GM18498 (cell line): ENCODE measurements at regions not wholly inside any gene's neighbourhood (a gene's known extent, or its start where the extent isn't known, plus 50 kb on each side); places are given as distances from the start of the nearest gene placed in this dataset.

ENCODE experiments used
- ATAC-seq: cut with Tn5 transposase; IDR thresholded peaks from one replicate; pipeline ENCODE4 v1.9.1; 2021; ENCODE audit warnings: mild to moderate bottlenecking, moderate library complexity; ENCODE audit not compliant: unreplicated experiment

GRCh38 chr2:126358122-126358521 is 297.8 kb upstream of the GYPC start:
- ATAC-seq, result no peak

DNA sequence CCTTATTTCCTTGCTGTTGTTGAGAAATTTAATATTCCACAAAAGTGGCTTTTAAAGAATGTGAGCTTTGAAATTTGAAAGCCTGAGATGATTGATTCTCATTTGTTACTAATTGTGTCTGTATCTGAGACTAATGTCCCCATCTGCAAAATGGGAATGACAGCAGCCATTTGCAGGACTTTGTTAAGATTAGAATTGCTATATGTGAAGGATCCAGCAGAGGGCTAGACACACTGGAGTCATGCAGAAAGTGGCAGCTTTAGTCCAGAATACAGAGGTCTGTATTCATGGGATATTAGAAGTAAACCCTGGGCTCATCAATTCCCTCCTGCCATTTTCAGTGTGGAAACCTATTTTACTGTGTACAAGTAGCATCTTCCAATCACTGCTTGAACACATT is 296.5 kb upstream of the GYPC start:
- peak; percentile 75 for ATAC-seq

DNA sequence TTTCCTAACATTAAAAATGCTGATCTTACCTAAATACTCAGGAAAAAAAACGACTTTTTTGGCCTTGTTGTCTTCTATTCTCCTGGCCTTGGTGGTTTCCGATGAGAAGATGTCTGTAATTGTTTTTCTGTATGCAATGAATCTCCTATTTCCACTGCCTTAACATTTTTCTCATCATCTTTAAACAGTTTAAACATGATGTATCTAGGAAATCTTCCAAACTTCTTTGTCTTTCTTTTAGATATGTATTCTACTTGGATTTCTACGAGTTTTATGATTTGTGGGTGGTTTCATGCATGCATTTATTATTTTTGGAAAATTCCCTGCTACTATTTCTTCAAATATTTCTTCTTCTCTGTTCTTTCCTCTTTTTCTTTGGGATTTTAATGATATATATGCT is 288.6 kb upstream of the GYPC start:
- no peak for ATAC-seq

DNA sequence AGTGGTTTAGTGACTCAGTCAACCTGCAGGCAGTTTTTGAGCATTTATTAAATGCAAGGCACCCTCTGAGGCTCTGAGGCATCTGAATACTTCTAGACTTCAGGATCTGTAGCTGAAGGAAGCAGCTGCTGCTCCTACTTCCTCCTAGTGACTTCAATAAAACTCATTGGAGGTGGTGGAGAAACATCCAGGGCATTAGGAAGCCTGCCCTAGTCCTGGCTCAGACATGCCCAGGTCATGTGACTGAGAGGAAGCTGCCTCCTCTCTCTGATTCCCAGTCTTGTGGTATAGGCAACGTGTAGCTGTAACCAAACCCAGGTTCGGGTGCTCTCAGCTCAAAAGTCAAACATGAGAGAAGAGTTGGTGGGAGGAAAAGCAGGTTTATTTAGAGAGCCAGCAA is 287.2 kb upstream of the GYPC start:
- ATAC-seq, result no peak

- ATAC-seq, result no peak
Measured at GRCh38 chr2:126370201-126370600, 285.8 kb upstream of the GYPC start.

GRCh38 chr2:126372406-126372805 is 283.6 kb upstream of the GYPC start:
- ATAC-seq, result no peak

DNA sequence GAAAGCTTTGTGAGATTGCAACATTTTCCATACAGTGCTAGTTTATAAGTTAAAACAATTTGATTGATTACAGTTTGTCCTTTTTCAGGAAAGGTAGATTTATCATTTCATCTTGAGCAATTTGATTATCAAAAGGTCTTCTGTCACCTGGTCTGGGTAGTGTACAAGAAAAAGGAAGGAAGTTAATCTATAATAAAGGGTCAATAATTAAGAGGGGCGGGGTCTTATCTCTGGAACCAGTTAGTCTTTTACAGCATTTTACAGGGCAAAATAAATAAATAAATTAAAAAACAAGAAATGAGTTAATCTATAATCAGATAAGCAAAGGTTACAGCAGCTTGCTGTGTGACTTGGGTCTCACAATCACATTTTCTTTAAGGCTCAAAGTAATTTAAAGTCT is 277.8 kb upstream of the GYPC start:
- ATAC-seq, result no peak

GRCh38 chr2:126381091-126381490 is 274.9 kb upstream of the GYPC start:
- no peak for ATAC-seq

DNA sequence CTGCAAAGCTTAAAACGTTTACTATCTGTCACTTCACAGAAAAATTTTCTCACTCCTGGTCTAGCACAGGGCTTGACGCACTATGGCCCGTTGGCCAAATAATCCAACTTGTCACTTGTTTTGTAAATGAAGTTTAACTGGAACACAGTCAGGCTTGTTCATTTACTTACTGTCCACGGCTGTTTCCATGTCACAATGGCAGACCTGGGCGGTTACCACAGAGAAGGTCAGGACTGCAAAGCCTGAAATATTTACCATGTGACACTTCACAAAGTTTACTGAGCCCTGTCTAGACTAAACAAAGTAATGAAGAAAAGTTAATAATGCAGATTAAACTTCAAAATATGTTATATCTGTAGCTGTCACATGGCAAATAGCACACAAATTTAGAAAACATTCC is 273.0 kb upstream of the GYPC start:
- ATAC-seq, result no peak

- ATAC-seq, result no peak
Measured at GRCh38 chr2:126383800-126384199, 272.2 kb upstream of the GYPC start.

DNA sequence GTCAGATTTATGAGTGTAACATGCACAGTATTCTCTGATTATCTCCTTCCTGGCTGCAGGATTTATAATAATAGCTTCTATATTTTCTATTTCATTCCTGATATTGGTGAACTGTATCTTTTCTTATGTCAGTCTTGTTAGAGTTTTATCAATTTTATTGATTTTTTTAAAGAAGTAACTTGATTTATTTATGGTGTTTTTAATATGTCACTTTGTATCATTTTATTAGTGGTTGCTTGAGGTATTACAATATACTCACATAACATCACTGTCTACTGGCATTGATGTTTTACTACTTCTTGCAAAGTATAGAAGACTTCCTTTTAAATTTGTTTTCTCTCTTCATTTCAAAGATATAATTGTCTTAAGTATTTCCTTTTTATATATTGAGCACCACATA is 270.5 kb upstream of the GYPC start:
- ATAC-seq, result no peak

GRCh38 chr2:126385983-126386382 is 270.0 kb upstream of the GYPC start:
- no peak for ATAC-seq

DNA sequence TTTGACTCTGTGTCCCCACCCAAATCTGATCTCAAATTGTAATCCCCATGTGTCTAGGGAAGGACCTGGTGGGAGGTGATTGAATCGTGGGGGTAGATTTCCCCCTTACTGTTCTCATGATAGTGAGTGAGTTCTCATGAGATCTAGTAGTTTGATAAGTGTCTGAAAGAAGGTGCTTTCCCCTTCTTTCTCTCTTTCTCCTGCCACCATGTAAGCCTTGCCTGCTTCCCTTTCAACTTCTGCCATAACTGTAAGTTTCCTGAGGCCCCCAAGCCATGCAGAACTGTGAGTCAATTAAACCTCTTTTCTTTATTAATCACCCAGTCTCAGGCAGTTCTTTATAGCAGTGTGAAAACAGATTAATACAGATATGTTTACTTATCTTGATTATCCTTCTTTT is 266.5 kb upstream of the GYPC start:
- ATAC-seq, result no peak

DNA sequence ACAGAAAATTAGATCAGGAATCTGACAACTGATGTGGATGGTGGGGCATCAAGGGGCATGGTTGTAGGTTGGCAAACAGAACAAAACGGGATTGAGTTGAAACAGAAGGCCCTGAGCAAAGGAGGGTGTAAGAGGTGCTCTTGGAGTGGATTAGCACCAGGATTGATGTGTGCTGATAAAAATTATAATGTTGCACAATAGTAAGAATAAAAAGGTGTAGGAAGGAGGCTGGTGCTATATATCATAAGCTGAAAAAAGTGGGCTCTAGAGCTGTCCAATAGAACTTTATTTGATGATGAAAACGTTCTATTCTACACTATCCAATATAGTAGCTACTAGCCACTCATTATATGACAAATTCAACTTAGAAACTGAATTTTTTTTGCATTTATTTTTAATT is 263.1 kb upstream of the GYPC start:
- ATAC-seq, result no peak

- no peak for ATAC-seq
Measured at GRCh38 chr2:126399001-126399400, 257.0 kb upstream of the GYPC start.

DNA sequence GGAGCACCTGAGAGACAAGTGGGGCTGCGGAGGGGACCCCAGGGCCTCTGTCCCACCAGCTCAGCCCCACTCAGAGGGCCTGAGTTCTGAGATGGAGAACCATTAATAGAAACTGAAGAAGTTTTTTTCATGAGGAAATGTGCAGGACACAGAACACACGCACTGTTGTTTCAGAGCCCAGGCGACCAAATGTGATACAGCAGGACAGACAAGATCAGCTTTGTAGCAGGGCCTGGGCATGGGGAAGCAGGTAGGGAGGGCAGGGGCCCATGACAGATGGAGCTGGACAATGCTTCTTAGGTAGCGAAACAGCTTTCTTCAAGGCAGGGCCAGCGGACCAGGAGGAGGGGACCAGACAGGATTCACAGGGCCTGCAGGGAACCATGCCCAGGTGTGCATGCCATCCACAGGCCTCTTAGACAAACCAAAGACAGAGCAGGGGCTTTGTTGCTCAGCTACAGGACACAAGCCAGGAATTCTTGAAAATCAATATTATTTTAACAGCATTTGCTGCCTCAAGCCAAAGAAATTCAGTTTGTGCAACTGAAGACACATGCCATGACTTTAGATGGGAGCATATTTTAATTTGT is 252.8 kb upstream of the GYPC start:
- ATAC-seq, result no peak

GRCh38 chr2:126406267-126406666 is 249.7 kb upstream of the GYPC start:
- no peak for ATAC-seq

DNA sequence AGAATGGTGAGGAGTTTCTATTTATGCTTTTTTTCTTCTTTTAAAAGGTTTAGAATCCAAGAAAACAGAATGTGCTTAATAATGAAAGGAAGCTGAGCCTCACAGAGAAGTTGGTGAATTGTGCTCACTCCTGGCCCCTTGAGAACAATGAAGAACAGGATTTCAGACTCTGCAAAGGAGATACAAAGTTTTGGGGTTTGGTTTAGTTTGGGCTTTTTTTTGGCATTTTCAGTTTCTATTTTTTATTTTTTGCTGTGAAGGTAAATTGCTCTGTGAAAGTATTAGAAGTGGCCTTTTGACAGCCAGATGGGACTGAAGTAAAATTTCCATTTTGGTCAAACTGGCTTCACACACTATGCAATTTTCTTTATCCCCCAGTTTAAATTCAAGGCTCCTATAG is 247.3 kb upstream of the GYPC start:
- no peak for ATAC-seq

GRCh38 chr2:126409850-126410249 is 246.1 kb upstream of the GYPC start:
- ATAC-seq, result no peak

DNA sequence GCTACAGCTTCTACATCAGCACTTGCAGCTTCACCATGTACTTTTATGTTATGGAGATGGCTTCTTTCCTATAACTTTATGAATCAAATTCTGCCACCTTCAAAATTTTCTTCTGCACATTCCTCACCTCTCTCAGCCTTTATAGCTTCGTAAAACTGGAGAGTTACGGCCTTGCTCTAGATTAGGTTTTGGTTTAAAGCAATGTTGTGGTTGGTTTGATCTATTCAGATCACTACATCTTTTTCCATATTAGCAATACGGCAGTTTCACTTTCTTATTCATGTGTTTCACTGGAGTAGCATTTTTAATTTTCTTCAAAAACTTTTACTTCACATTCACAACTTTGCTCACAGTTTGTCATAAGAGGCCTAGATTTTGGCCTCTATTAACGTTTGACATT is 242.9 kb upstream of the GYPC start:
- no peak for ATAC-seq

DNA sequence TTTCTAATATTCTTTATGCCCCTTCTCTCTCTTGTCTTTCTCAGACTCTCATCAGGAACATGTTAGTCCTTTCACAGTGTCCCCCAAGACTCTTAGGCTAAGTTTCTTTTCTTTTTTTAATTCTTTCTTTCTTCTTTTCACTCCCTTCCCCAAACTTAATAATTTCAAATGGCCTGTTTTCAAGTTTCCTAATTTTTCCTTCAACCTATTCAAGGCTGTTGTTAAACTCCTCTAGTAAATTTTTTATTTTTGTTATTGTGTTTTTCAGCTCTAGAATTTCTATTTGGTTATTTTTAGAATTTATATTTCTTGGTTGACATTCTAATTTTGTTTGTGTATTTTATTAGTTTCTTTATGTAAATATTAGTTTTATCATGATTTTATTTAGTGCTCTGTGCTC is 236.6 kb upstream of the GYPC start:
- ATAC-seq, result no peak

DNA sequence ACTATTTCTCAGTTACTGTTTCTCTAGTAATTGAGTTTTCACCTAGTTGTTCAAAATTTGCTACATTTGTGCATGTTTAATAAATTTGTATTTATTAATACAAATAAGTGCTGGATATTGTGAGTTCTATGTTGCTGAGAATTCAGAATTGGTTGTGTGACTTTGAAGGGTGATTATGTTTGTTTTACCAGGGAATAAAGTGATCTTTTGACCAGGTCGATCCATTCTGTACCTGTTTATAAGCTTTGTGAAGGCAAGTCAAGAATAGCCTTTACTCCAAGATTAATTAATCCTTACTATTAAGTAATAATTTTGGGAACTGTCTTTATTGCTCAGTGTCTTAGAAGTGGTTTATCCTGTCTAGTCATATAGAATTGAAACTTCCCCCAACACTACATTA is 230.0 kb upstream of the GYPC start:
- no peak for ATAC-seq

- no peak for ATAC-seq
Measured at GRCh38 chr2:126429103-126429502, 226.9 kb upstream of the GYPC start.

GRCh38 chr2:126431136-126431535 is 224.8 kb upstream of the GYPC start:
- ATAC-seq, result no peak
